BLaER1 treated with 17β-estradiol and CSF1 and Interleukin-3, amounts not matched to agents 10 nM and 100 nM (cell line): ENCODE measurements at regions not wholly inside any gene's neighbourhood (a gene's known extent, or its start where the extent isn't known, plus 50 kb on each side); places are given as distances from the start of the nearest gene placed in this dataset.

Source experiments
- H3K27ac ChIP-seq, 11 experiments: shearing (Covaris generic); formaldehyde crosslinking; 2 replicates each; pipeline ENCODE4 v1.8.1; 2022
- H3K27me3 ChIP-seq, 11 experiments: shearing (Covaris generic); formaldehyde crosslinking; 2 replicates each; pipeline ENCODE4 v1.8.1; 2022
- H3K36me3 ChIP-seq, 11 experiments: shearing (Covaris generic); formaldehyde crosslinking; 2 replicates each; pipeline ENCODE4 v1.8.1; 2022
- H3K4me1 ChIP-seq, 10 experiments: shearing (Covaris generic); formaldehyde crosslinking; 2 replicates each; pipeline ENCODE4 v1.8.1; 2022
- H3K4me2 ChIP-seq, 11 experiments: shearing (Covaris generic); formaldehyde crosslinking; 2 replicates each; pipeline ENCODE4 v1.8.1; 2022
- H3K4me3 ChIP-seq, 10 experiments: shearing (Covaris generic); formaldehyde crosslinking; 2 replicates each; pipeline ENCODE4 v1.8.1; 2022
- H3K9ac ChIP-seq, 11 experiments: shearing (Covaris generic); formaldehyde crosslinking; 2 replicates each; pipeline ENCODE4 v1.8.1; 2022
- H3K9me3 ChIP-seq, 11 experiments: shearing (Covaris generic); formaldehyde crosslinking; replicated peaks in 1 of 11; 2 replicates each; pipeline ENCODE4 v1.8.1; 2022
- H4K20me1 ChIP-seq, 11 experiments: shearing (Covaris generic); formaldehyde crosslinking; 2 replicates each; pipeline ENCODE4 v1.8.1; 2022
- Cebpa-rat ChIP-seq, 11 experiments: shearing (Covaris generic); IDR thresholded peaks; 2 replicates each; pipeline ENCODE4 v1.8.1; 2022

GRCh38 chr2:142675398-142675797, 202.1 kb upstream of the KYNU start:
- TF ChIP-seq Cebpa-rat (IDR thresholded peaks at IDR 0.05), result no peak
- H3K27ac ChIP-seq, result no peak overlapping the region

GRCh38 chr2:142673836-142674235, 203.6 kb upstream of the KYNU start:
- Histone ChIP-seq H4K20me1 (no peaks in the 10 kb centered on the region), H3K27ac (no peak overlapping the region), H3K9ac (no peak overlapping the region), H3K4me3 (no peak overlapping the region), H3K36me3 (no peaks in the 10 kb centered on the region), H3K4me2 (no peak overlapping the region), H3K27me3 (no peaks in the 10 kb centered on the region), H3K4me1 (no peaks in the 10 kb centered on the region), H3K9me3 (no peaks in the 10 kb centered on the region)
- no peak for TF ChIP-seq Cebpa-rat (IDR thresholded peaks at IDR 0.05)

More at GRCh38 chr2:142675398-142675797, 202.1 kb upstream of the KYNU start:
- no peak overlapping the region for H3K4me3 ChIP-seq
- H3K9me3 ChIP-seq, result no peaks in the 10 kb centered on the region
- no peak overlapping the region for H3K9ac ChIP-seq
- no peaks in the 10 kb centered on the region for H4K20me1 ChIP-seq
- no peaks in the 10 kb centered on the region for H3K27me3 ChIP-seq
- no peak overlapping the region for H3K4me2 ChIP-seq
- H3K36me3 ChIP-seq, result no peaks in the 10 kb centered on the region
- H3K4me1 ChIP-seq, result no peaks in the 10 kb centered on the region

- TF ChIP-seq Cebpa-rat (IDR thresholded peaks at IDR 0.05), result no peak
- H3K9ac ChIP-seq, result no peak overlapping the region
- no peak overlapping the region for H3K4me3 ChIP-seq
- H3K4me1 ChIP-seq, result no peaks in the 10 kb centered on the region
- H4K20me1 ChIP-seq, result no peaks in the 10 kb centered on the region
- H3K27ac ChIP-seq, result no peak overlapping the region
- no peaks in the 10 kb centered on the region for H3K27me3 ChIP-seq
- H3K36me3 ChIP-seq, result no peaks in the 10 kb centered on the region
- no peak overlapping the region for H3K4me2 ChIP-seq
- H3K9me3 ChIP-seq, result no peaks in the 10 kb centered on the region
Observed at GRCh38 chr2:142672698-142673097, 204.8 kb upstream of the KYNU start.

GRCh38 chr2:142670362-142670761, 207.1 kb upstream of the KYNU start:
- TF ChIP-seq Cebpa-rat (IDR thresholded peaks at IDR 0.05), result no peak
- Histone ChIP-seq H3K4me1 (no peaks in the 10 kb centered on the region), H3K9ac (no peak overlapping the region), H3K27me3 (no peaks in the 10 kb centered on the region), H3K9me3 (no peaks in the 10 kb centered on the region), H3K4me3 (no peak overlapping the region), H4K20me1 (no peaks in the 10 kb centered on the region), H3K27ac (no peak overlapping the region), H3K36me3 (no peaks in the 10 kb centered on the region), H3K4me2 (no peak overlapping the region)

GRCh38 chr2:142668420-142668819, 209.0 kb upstream of the KYNU start:
- Histone ChIP-seq H3K4me1 (no peaks in the 10 kb centered on the region), H3K9ac (no peak overlapping the region), H4K20me1 (no peaks in the 10 kb centered on the region), H3K9me3 (no peaks in the 10 kb centered on the region), H3K27me3 (no peaks in the 10 kb centered on the region), H3K27ac (no peak overlapping the region), H3K4me3 (no peak overlapping the region), H3K36me3 (no peaks in the 10 kb centered on the region), H3K4me2 (no peak overlapping the region)
- TF ChIP-seq Cebpa-rat (IDR thresholded peaks at IDR 0.05), result no peak

GRCh38 chr2:142665241-142665640, 212.2 kb upstream of the KYNU start:
- H3K27me3 ChIP-seq, result no peaks in the 10 kb centered on the region
- no peak overlapping the region for H3K9ac ChIP-seq
- no peak overlapping the region for H3K27ac ChIP-seq
- no peaks in the 10 kb centered on the region for H3K4me1 ChIP-seq
- TF ChIP-seq Cebpa-rat (IDR thresholded peaks at IDR 0.05), result no peak
- no peaks in the 10 kb centered on the region for H4K20me1 ChIP-seq
- no peaks in the 10 kb centered on the region for H3K36me3 ChIP-seq
- no peak overlapping the region for H3K4me3 ChIP-seq
- no peak overlapping the region for H3K4me2 ChIP-seq
- no peaks in the 10 kb centered on the region for H3K9me3 ChIP-seq

GRCh38 chr2:142650601-142651000, 226.9 kb upstream of the KYNU start:
- Histone ChIP-seq H3K9ac (no peak overlapping the region), H3K36me3 (no peaks in the 10 kb centered on the region), H3K27me3 (no peaks in the 10 kb centered on the region), H4K20me1 (no peaks in the 10 kb centered on the region), H3K4me3 (no peak overlapping the region), H3K4me2 (no peak overlapping the region), H3K4me1 (no peaks in the 10 kb centered on the region), H3K9me3 (peaks cover 0 to 5% (median 0%) of the 10 kb centered on the region in 11 experiments; a peak in 1 of 22 replicates), H3K27ac (no peak overlapping the region)
- TF ChIP-seq Cebpa-rat (IDR thresholded peaks at IDR 0.05), result no peak

GRCh38 chr2:142649581-142649980, 227.9 kb upstream of the KYNU start:
- H3K9ac ChIP-seq, result no peak overlapping the region
- no peak overlapping the region for H3K4me2 ChIP-seq
- no peak overlapping the region for H3K4me3 ChIP-seq
- H3K27me3 ChIP-seq, result no peaks in the 10 kb centered on the region
- no peaks in the 10 kb centered on the region for H4K20me1 ChIP-seq
- no peaks in the 10 kb centered on the region for H3K4me1 ChIP-seq
- H3K9me3 ChIP-seq, result peaks cover 0 to 5% (median 0%) of the 10 kb centered on the region in 11 experiments; a peak in 1 of 22 replicates
- TF ChIP-seq Cebpa-rat (IDR thresholded peaks at IDR 0.05), result no peak
- no peak overlapping the region for H3K27ac ChIP-seq
- no peaks in the 10 kb centered on the region for H3K36me3 ChIP-seq

GRCh38 chr2:142642650-142643049, 234.8 kb upstream of the KYNU start:
- TF ChIP-seq Cebpa-rat (IDR thresholded peaks at IDR 0.05), result no peak
- H3K4me3 ChIP-seq, result no peak overlapping the region

GRCh38 chr2:142629193-142629592, 248.3 kb upstream of the KYNU start:
- H3K27me3 ChIP-seq, result no peaks in the 10 kb centered on the region
- H4K20me1 ChIP-seq, result no peaks in the 10 kb centered on the region
- peaks cover 0 to 12% (median 5%) of the 10 kb centered on the region in 11 experiments; a peak in 10 of 22 replicates for H3K9me3 ChIP-seq
- no peak overlapping the region for H3K27ac ChIP-seq
- no peak for TF ChIP-seq Cebpa-rat (IDR thresholded peaks at IDR 0.05)
- H3K4me3 ChIP-seq, result no peak overlapping the region
- H3K9ac ChIP-seq, result no peak overlapping the region
- no peak overlapping the region for H3K4me2 ChIP-seq
- no peaks in the 10 kb centered on the region for H3K36me3 ChIP-seq
- H3K4me1 ChIP-seq, result no peaks in the 10 kb centered on the region

More at GRCh38 chr2:142642650-142643049, 234.8 kb upstream of the KYNU start:
- no peaks in the 10 kb centered on the region for H3K27me3 ChIP-seq
- no peak overlapping the region for H3K4me2 ChIP-seq
- H4K20me1 ChIP-seq, result no peaks in the 10 kb centered on the region
- H3K27ac ChIP-seq, result no peak overlapping the region
- peaks cover 0 to 8% (median 4%) of the 10 kb centered on the region in 11 experiments; a peak in 6 of 22 replicates for H3K9me3 ChIP-seq
- no peaks in the 10 kb centered on the region for H3K36me3 ChIP-seq
- H3K9ac ChIP-seq, result no peak overlapping the region
- no peaks in the 10 kb centered on the region; a peak in 1 of 20 replicates for H3K4me1 ChIP-seq
